Uterus (tissue), 2 donors: ENCODE measurements at regions not wholly inside any gene's neighbourhood (a gene's known extent, or its start where the extent isn't known, plus 50 kb on each side); places are given as distances from the start of the nearest gene placed in this dataset.

Source experiments
- CTCF ChIP-seq, 4 experiments: fragments of 200-600 bp in 2 of 4; fragments of 450-650 bp in 2 of 4; sonication (generic) in 2 of 4; IDR thresholded peaks; one replicate each; pipeline ENCODE4 v1.5.1; 2016 to 2019; ENCODE audit warnings: antibody characterized with exemption in 4 of 4, mild to moderate bottlenecking in 2 of 4, moderate library complexity in 1 of 4
- POLR2A ChIP-seq, 2 donors: fragments of 450-650 bp; IDR thresholded peaks; one replicate each; pipeline ENCODE4 v1.6.1; 2016; ENCODE audit warnings: antibody characterized with exemption in 2 of 2, mild to moderate bottlenecking in 1 of 2, moderate library complexity in 1 of 2

- no peak for TF ChIP-seq CTCF (IDR thresholded peaks at IDR 0.05)
- TF ChIP-seq POLR2A (IDR thresholded peaks at IDR 0.05), result no peak
Measured at GRCh38 chr10:64320448-64320847, 799.2 kb downstream of the REEP3 start.
